Thymus (tissue), 11 donors: ENCODE measurements at regions not wholly inside any gene's neighbourhood (a gene's known extent, or its start where the extent isn't known, plus 50 kb on each side); places are given as distances from the start of the nearest gene placed in this dataset.

ENCODE experiments used
- DNase-seq, 9 donors: peaks; one replicate each; pipeline ENCODE4 v3.0.0-alpha.2; 2013; ENCODE audit warnings: low spot score in 9 of 9, low read depth in 6 of 9, missing footprints in 1 of 9
- H3K27ac ChIP-seq, 2 donors: one replicate each; pipeline ENCODE4 v1.5.1; 2013; ENCODE audit warnings: control low read depth in 1 of 2, low read depth in 1 of 2, low read length in 1 of 2, mild to moderate bottlenecking in 1 of 2, moderate library complexity in 1 of 2
- H3K27me3 ChIP-seq, 2 donors: one replicate each; pipeline ENCODE4 v1.5.1; 2013; ENCODE audit warnings: low read length in 1 of 2; ENCODE audit not compliant: control insufficient read depth in 2 of 2, insufficient read depth in 1 of 2
- H3K36me3 ChIP-seq, 2 donors: one replicate each; pipeline ENCODE4 v1.5.1; 2013; ENCODE audit warnings: low read length in 1 of 2, mild to moderate bottlenecking in 1 of 2, moderate library complexity in 1 of 2; ENCODE audit not compliant: control insufficient read depth in 2 of 2, insufficient read depth in 2 of 2
- H3K4me1 ChIP-seq, 2 donors: one replicate each; pipeline ENCODE4 v1.5.1; 2013; ENCODE audit warnings: low read length in 2 of 2; ENCODE audit not compliant: control insufficient read depth in 2 of 2, insufficient read depth in 2 of 2
- H3K4me3 ChIP-seq, 2 donors: one replicate each; pipeline ENCODE4 v1.5.1; 2013; ENCODE audit warnings: low read length in 2 of 2, control low read depth in 1 of 2, mild to moderate bottlenecking in 1 of 2
- H3K9me3 ChIP-seq, 2 donors: one replicate each; pipeline ENCODE4 v1.5.1; 2013; ENCODE audit warnings: low read length in 1 of 2, mild to moderate bottlenecking in 1 of 2; ENCODE audit not compliant: control insufficient read depth in 2 of 2, insufficient read depth in 1 of 2
- WGBS: extraction: QIAGEN DNeasy Blood & Tissue Kit; methylation state at CpG from one replicate; pipeline ENCODE4 v1.1.7; 2013; 5-methylcytosine and 5-hydroxymethylcytosine counted together
- donor health status: healthy.

DNA sequence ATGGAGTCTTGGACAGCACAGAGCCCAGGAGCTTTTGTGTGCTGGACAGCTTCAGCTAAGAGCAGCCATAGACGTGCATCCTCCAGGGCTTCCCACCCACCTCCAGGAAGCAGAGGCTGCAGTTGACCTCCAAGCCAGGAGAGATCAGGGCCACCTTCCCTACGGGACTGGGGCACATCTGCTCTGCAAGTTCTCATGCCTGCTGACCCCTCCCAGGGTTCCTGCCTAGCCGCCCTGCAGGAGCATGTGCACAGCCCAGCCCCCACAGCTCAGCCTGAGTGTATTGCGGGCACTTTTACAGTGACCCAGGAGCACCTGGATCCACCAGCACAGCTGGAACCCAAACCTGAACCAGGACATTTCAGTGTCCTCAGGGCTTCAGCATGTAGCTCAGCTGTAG, 915.2 kb downstream of the RPS29 start:
- WGBS = 92% methylated on average over 4 of the region's 4 CpGs

DNA sequence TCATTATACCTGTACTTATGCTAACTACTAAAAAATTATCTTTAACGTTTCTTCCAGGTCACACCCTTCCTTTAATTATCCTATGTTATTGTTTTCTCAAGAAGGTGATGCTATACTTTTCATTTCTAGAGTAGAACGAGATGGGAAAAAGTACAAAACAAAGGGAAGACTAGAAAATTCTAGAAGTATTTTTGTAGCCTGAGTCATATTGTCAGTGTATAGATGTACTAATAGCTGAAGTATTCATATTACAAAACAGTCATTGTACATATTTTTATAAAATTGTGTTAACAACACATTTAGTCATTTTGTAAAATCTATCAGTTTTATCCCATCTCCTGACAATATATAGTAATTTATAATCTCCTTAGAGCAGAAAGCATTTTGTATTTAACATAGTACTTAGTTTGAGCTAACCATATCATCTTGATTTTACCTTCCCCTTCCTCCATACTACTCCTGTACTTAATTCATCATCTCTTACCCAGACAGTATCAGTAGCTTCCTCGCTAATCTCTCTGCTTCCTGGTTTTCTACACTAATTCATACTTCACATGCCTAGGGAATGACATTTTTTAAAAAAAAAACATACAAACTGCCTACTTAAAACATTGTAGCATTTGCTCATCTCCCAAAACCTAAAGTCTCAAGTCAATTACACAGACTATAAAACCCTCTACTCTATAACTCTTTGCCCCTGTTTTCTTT, 920.9 kb downstream of the RPS29 start:
- Histone ChIP-seq H3K36me3 (no peaks in the 10 kb centered on the region), H3K27ac (no peak overlapping the region), H3K9me3 (no peaks in the 10 kb centered on the region), H3K4me3 (no peak overlapping the region), H3K27me3 (no peaks in the 10 kb centered on the region), H3K4me1 (no peaks in the 10 kb centered on the region)
- no peak for DNase-seq
- 81% methylated on average over 3 of the region's 3 CpGs for whole genome bisulfite sequencing

More for the DNA sequence above, 915.2 kb downstream of the RPS29 start:
- Histone ChIP-seq H3K4me1 (no peaks in the 10 kb centered on the region), H3K27me3 (no peaks in the 10 kb centered on the region), H3K27ac (no peak overlapping the region), H3K36me3 (no peaks in the 10 kb centered on the region), H3K9me3 (peaks cover 0 to 5% of the 10 kb centered on the region in 2 donors), H3K4me3 (no peak overlapping the region)
- no peak for DNase-seq

GRCh38 chr14:48643241-48643640, 942.9 kb downstream of the RPS29 start:
- no peaks in the 10 kb centered on the region for H3K27me3 ChIP-seq
- 92% methylated on average over 1 of the region's 1 CpG for WGBS
- H3K4me1 ChIP-seq = no peaks in the 10 kb centered on the region
- no peak overlapping the region for H3K4me3 ChIP-seq
- H3K36me3 ChIP-seq = no peaks in the 10 kb centered on the region
- no peaks in the 10 kb centered on the region for H3K9me3 ChIP-seq
- DNase-seq = no peak
- H3K27ac ChIP-seq = no peak overlapping the region

DNA sequence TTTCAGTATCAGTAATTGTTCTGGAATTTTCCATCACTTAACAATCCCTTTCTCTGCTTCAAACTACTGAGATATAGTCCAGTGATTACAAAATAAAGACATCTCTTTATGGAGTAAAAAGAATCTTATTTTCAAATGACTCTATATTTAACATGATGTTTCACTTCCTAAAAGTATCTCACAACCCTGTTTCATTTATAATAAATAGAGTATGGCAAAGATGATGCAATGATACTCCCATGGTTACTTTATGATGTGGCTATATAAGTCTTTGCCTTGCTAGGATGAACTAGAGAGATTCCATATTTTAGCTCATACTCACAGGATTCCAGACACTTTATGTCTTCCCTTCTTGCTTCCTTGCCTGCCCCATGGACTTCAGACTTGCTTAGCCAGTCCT, 953.5 kb upstream of the MDGA2 start:
- no peak overlapping the region for H3K27ac ChIP-seq
- no peaks in the 10 kb centered on the region for H3K9me3 ChIP-seq
- H3K27me3 ChIP-seq = no peaks in the 10 kb centered on the region
- H3K4me1 ChIP-seq = no peaks in the 10 kb centered on the region
- DNase-seq = no peak
- no peak overlapping the region for H3K4me3 ChIP-seq
- no peaks in the 10 kb centered on the region for H3K36me3 ChIP-seq

GRCh38 chr14:48622980-48623379, 947.6 kb upstream of the MDGA2 start:
- no peaks in the 10 kb centered on the region for H3K4me1 ChIP-seq
- H3K9me3 ChIP-seq = no peaks in the 10 kb centered on the region
- no peak overlapping the region for H3K27ac ChIP-seq
- no peak for DNase-seq
- H3K27me3 ChIP-seq = no peaks in the 10 kb centered on the region
- H3K4me3 ChIP-seq = no peak overlapping the region
- H3K36me3 ChIP-seq = no peaks in the 10 kb centered on the region
- WGBS = 80% methylated on average over 1 of the region's 1 CpG

GRCh38 chr14:48618057-48618456, 942.7 kb upstream of the MDGA2 start:
- Histone ChIP-seq H3K27me3 (no peaks in the 10 kb centered on the region), H3K36me3 (no peaks in the 10 kb centered on the region), H3K27ac (no peak overlapping the region), H3K4me3 (no peak overlapping the region), H3K9me3 (peaks cover 0 to 5% of the 10 kb centered on the region in 2 donors), H3K4me1 (no peaks in the 10 kb centered on the region)
- 34% methylated on average over 1 of the region's 1 CpG for WGBS
- DNase-seq = no peak

DNA sequence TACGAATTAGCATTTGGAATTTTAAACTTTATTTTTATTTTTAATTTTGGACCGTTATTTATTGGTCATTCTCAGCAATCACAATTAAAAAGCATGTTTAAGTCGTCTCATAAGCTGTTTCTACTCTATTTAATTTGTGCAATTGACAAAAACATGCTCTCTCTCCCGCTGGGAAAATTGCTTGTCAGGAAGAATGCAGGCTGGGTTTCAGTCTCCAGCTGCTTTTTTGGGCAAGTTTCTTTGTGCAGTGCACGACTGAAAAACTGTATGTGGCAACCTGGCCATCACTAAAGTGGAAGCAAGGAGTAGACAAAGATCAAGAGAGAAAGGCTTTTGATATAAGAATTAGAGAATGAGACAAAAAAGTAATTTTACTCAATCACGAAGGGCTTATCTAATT, 941.5 kb upstream of the MDGA2 start:
- Histone ChIP-seq H3K36me3 (no peaks in the 10 kb centered on the region), H3K27ac (no peak overlapping the region), H3K9me3 (peaks cover 0 to 5% of the 10 kb centered on the region in 2 donors), H3K4me3 (no peak overlapping the region), H3K4me1 (no peaks in the 10 kb centered on the region), H3K27me3 (no peaks in the 10 kb centered on the region)
- no peak for DNase-seq
- 70% methylated on average over 6 of the region's 6 CpGs for WGBS

DNA sequence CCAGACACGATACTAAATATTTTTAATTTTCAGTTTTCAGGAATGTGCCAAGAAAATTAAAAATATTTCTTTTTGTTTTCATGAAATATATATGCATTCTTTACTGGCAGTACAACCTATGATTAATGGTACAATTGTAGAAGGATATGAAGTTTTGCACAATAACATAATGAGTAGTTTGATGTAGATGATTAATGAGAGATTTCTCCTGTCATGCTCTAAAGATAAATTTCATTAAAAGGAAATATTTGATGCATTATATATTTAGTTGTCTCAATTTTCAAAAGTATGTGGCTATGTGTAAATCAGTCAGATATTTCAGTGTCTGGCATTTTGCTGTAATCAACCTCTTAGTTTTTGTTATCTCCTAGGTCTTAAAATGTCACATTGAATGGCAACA, 940.2 kb upstream of the MDGA2 start:
- no peak for DNase-seq
- Histone ChIP-seq H3K9me3 (peaks cover 0 to 5% of the 10 kb centered on the region in 2 donors), H3K27ac (no peak overlapping the region), H3K27me3 (no peaks in the 10 kb centered on the region), H3K4me1 (no peaks in the 10 kb centered on the region), H3K4me3 (no peak overlapping the region), H3K36me3 (no peaks in the 10 kb centered on the region)
- WGBS = 92% methylated on average over 1 of the region's 1 CpG

DNA sequence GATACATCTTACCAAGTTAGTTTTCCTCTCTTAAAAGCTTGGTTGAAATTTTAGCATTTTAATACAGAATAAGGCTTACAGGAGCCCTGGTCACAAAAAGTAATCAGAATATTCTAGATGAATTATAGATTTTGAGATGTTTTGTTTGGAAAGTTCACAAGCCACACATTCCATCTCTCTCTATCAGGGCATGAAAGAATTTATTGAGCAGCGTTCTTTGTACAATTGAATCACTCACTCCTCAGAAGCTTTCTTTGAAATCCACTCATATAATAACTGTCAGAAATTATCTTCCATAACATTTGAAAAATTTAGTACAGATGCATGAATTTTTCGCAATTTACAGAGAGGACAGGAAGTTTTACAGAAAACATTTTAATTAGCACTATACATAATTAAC, 938.6 kb upstream of the MDGA2 start:
- Histone ChIP-seq H3K4me3 (no peak overlapping the region), H3K27ac (no peak overlapping the region), H3K4me1 (no peaks in the 10 kb centered on the region), H3K9me3 (peaks cover 0 to 5% of the 10 kb centered on the region in 2 donors), H3K27me3 (no peaks in the 10 kb centered on the region), H3K36me3 (no peaks in the 10 kb centered on the region)
- WGBS = 94% methylated on average over 2 of the region's 2 CpGs
- no peak for DNase-seq
